ENCODE measurements at regions not wholly inside any gene's neighbourhood (a gene's known extent, or its start where the extent isn't known, plus 50 kb on each side); places are given as distances from the start of the nearest gene placed in this dataset.

GRCh38 chr2:48069769-48070168 lies 163.5 kb upstream of the FBXO11 start:
- no peak overlapping the region for H3K27ac Mint-ChIP-seq
- peaks cover 2% of the 10 kb centered on the region for H3K4me1 Mint-ChIP-seq
- ATAC-seq (ENCODE audit: low read depth) (no peak), DNase-seq (no peak)
- H3K36me3 Mint-ChIP-seq (ENCODE audit: low read depth) = no peaks in the 10 kb centered on the region
- no peak overlapping the region for H3K4me3 Mint-ChIP-seq
- POLR2A ChIA-PET = no interaction called here
- intact Hi-C loops (cut with micrococcal nuclease) = no loop called here
- CTCF ChIA-PET = no interaction called here
- peaks cover 4% of the 10 kb centered on the region for H3K27me3 Mint-ChIP-seq
- H3K9me3 Mint-ChIP-seq = no peaks in the 10 kb centered on the region
- TF ChIP-seq CTCF (IDR thresholded peaks at IDR 0.05) = no peak

- H3K4me3 Mint-ChIP-seq = no peak overlapping the region
- ChIA-PET POLR2A (no interaction called here), CTCF (no interaction called here)
- H3K4me1 Mint-ChIP-seq = peaks cover 2% of the 10 kb centered on the region
- H3K9me3 Mint-ChIP-seq = no peaks in the 10 kb centered on the region
- peaks cover 5% of the 10 kb centered on the region for H3K27me3 Mint-ChIP-seq
- no peaks in the 10 kb centered on the region for H3K36me3 Mint-ChIP-seq (ENCODE audit: low read depth)
- no peak for TF ChIP-seq CTCF (IDR thresholded peaks at IDR 0.05)
- no peak overlapping the region for H3K27ac Mint-ChIP-seq
- no peak for DNase-seq
- no peak for ATAC-seq (ENCODE audit: low read depth)
- intact Hi-C loops (cut with micrococcal nuclease) = no loop called here
Measured at GRCh38 chr2:48070415-48070814, 164.1 kb upstream of the FBXO11 start.

- ATAC-seq (ENCODE audit: low read depth) = no peak
- no peak overlapping the region for H3K27ac Mint-ChIP-seq
- no peak overlapping the region for H3K4me3 Mint-ChIP-seq
- TF ChIP-seq CTCF (IDR thresholded peaks at IDR 0.05) = no peak
- intact Hi-C loops (cut with micrococcal nuclease) = no loop called here
- H3K4me1 Mint-ChIP-seq = no peaks in the 10 kb centered on the region
- ChIA-PET POLR2A (no interaction called here), CTCF (no interaction called here)
- no peak for DNase-seq
- H3K27me3 Mint-ChIP-seq = peaks cover 5% of the 10 kb centered on the region
- H3K9me3 Mint-ChIP-seq = no peaks in the 10 kb centered on the region
- H3K36me3 Mint-ChIP-seq (ENCODE audit: low read depth) = no peaks in the 10 kb centered on the region
Measured at GRCh38 chr2:48072583-48072982, 166.3 kb upstream of the FBXO11 start.

GRCh38 chr2:48075631-48076030 lies 169.3 kb upstream of the FBXO11 start:
- Mint-ChIP-seq H3K4me1 (peaks cover 9% of the 10 kb centered on the region), H3K36me3 (ENCODE audit: low read depth) (no peaks in the 10 kb centered on the region), H3K27me3 (peaks cover 5% of the 10 kb centered on the region), H3K27ac (no peak overlapping the region), H3K4me3 (no peak overlapping the region), H3K9me3 (no peaks in the 10 kb centered on the region)
- DNase-seq (no peak), ATAC-seq (ENCODE audit: low read depth) (no peak)
- ChIA-PET POLR2A (no interaction called here), CTCF (no interaction called here)
- intact Hi-C loops (cut with micrococcal nuclease) = no loop called here
- no peak for TF ChIP-seq CTCF (IDR thresholded peaks at IDR 0.05)

GRCh38 chr2:48080534-48081316 lies 174.4 kb upstream of the FBXO11 start:
- Mint-ChIP-seq H3K4me1 (peaks cover 12% of the 10 kb centered on the region), H3K9me3 (no peaks in the 10 kb centered on the region), H3K36me3 (ENCODE audit: low read depth) (no peaks in the 10 kb centered on the region), H3K27ac (no peak overlapping the region), H3K27me3 (no peaks in the 10 kb centered on the region), H3K4me3 (no peak overlapping the region)
- ATAC-seq (ENCODE audit: low read depth) (no peak), DNase-seq (no peak)
- ChIA-PET POLR2A (no interaction called here), CTCF (interaction anchor here (0.9 kb wide), 1 partner anchor 223 kb away, joined by 6 read pairs; no protein-coding TSS in a partner anchor)
- intact Hi-C loops (cut with micrococcal nuclease) = no loop called here
- TF ChIP-seq CTCF (IDR thresholded peaks at IDR 0.05) = no peak
